Fibroblast of skin of scalp (primary cell): ENCODE measurements at regions not wholly inside any gene's neighbourhood (a gene's known extent, or its start where the extent isn't known, plus 50 kb on each side); places are given as distances from the start of the nearest gene placed in this dataset.
"Not testable (repeated sequence)": the region's sequence is repeated elsewhere in the genome, so short reads cannot be mapped to it uniquely, and the experiment has no call there.

Experiments used
- DNase-seq: peaks from one replicate; pipeline ENCODE4 v3.0.0-alpha.2; 2013

GRCh38 chr5:163885117-163885516 is 379.7 kb downstream of the MAT2B start:
- DNase-seq, result no peak

- DNase-seq, result no peak
Observed at GRCh38 chr5:163887854-163888253, 382.4 kb downstream of the MAT2B start.

GRCh38 chr5:163888366-163888765 is 382.9 kb downstream of the MAT2B start:
- peak; percentile 44 for DNase-seq

- peak; percentile 85 for DNase-seq
Observed at GRCh38 chr5:163889369-163889768, 383.9 kb downstream of the MAT2B start.

- no peak for DNase-seq
Observed at GRCh38 chr5:163890261-163890660, 384.8 kb downstream of the MAT2B start.

GRCh38 chr5:163893281-163893680 is 387.9 kb downstream of the MAT2B start:
- peak; percentile 35 for DNase-seq

- DNase-seq, result peak; percentile 77
Observed at GRCh38 chr5:163894645-163895044, 389.2 kb downstream of the MAT2B start.

- DNase-seq, result no peak
Observed at GRCh38 chr5:163898873-163899272, 393.5 kb downstream of the MAT2B start.

- DNase-seq, result not testable (repeated sequence)
Observed at GRCh38 chr5:163907783-163908182, 402.4 kb downstream of the MAT2B start.

GRCh38 chr5:163908253-163908652 is 402.8 kb downstream of the MAT2B start:
- DNase-seq, result no peak

- DNase-seq, result no peak
Observed at GRCh38 chr5:163910226-163910625, 404.8 kb downstream of the MAT2B start.

- DNase-seq, result no peak
Observed at GRCh38 chr5:163912046-163912445, 406.6 kb downstream of the MAT2B start.

GRCh38 chr5:163913548-163913947 is 408.1 kb downstream of the MAT2B start:
- no peak for DNase-seq

- DNase-seq, result no peak
Observed at GRCh38 chr5:163914910-163915309, 409.5 kb downstream of the MAT2B start.

GRCh38 chr5:163915481-163915961 is 410.1 kb downstream of the MAT2B start:
- DNase-seq, result peak; percentile 11

GRCh38 chr5:163916376-163916775 is 411.0 kb downstream of the MAT2B start:
- DNase-seq, result no peak

- no peak for DNase-seq
Observed at GRCh38 chr5:163916861-163917260, 411.4 kb downstream of the MAT2B start.

GRCh38 chr5:163917747-163918146 is 412.3 kb downstream of the MAT2B start:
- DNase-seq, result no peak

- not testable (repeated sequence) for DNase-seq
Observed at GRCh38 chr5:163934990-163935389, 429.6 kb downstream of the MAT2B start.

- DNase-seq, result no peak
Observed at GRCh38 chr5:163938595-163938994, 433.2 kb downstream of the MAT2B start.

- no peak for DNase-seq
Observed at GRCh38 chr5:163941079-163941478, 435.7 kb downstream of the MAT2B start.

- peak; percentile 7 for DNase-seq
Observed at GRCh38 chr5:163943546-163943945, 438.1 kb downstream of the MAT2B start.

- no peak for DNase-seq
Observed at GRCh38 chr5:163944738-163945137, 439.3 kb downstream of the MAT2B start.

GRCh38 chr5:163947848-163948666 is 442.6 kb downstream of the MAT2B start:
- no peak for DNase-seq

GRCh38 chr5:163950248-163950647 is 444.8 kb downstream of the MAT2B start:
- no peak for DNase-seq
